ENCODE measurements at regions not wholly inside any gene's neighbourhood (a gene's known extent, or its start where the extent isn't known, plus 50 kb on each side); places are given as distances from the start of the nearest gene placed in this dataset.

- no peak for TF ChIP-seq CTCF (IDR thresholded peaks at IDR 0.05)
- no peak for TF ChIP-seq POLR2A (IDR thresholded peaks at IDR 0.05)
Observed at GRCh38 chr3:106213954-106214353, 345.1 kb upstream of the CBLB start.

All from body of pancreas (tissue), 4 donors.